ENCODE measurements at regions not wholly inside any gene's neighbourhood (a gene's known extent, or its start where the extent isn't known, plus 50 kb on each side); places are given as distances from the start of the nearest gene placed in this dataset.

- FAIRE-seq (no peak), DNase-seq (ENCODE audit: insufficient read length, low spot score) (no peak)
These were observed 195.2 kb downstream of the TRIM29 start for GRCh38 chr11:119942583-119943297.

GRCh38 chr11:119941636-119942411, 196.1 kb downstream of the TRIM29 start:
- DNase-seq (ENCODE audit: insufficient read length, low spot score) = no peak
- no peak for FAIRE-seq

GRCh38 chr11:119941171-119941570, 196.7 kb downstream of the TRIM29 start:
- FAIRE-seq (no peak), DNase-seq (ENCODE audit: insufficient read length, low spot score) (no peak)

- FAIRE-seq (no peak), DNase-seq (ENCODE audit: insufficient read length, low spot score) (no peak)
These were observed 197.4 kb downstream of the TRIM29 start for GRCh38 chr11:119940401-119940976.

GRCh38 chr11:119937412-119937811, 200.5 kb downstream of the TRIM29 start:
- FAIRE-seq (no peak), DNase-seq (ENCODE audit: insufficient read length, low spot score) (no peak)

- DNase-seq (ENCODE audit: insufficient read length, low spot score) = no peak
- FAIRE-seq = no peak
These were observed 201.5 kb downstream of the TRIM29 start for GRCh38 chr11:119936426-119936825.

GRCh38 chr11:119935349-119935925, 202.5 kb downstream of the TRIM29 start:
- DNase-seq (ENCODE audit: insufficient read length, low spot score) (no peak), FAIRE-seq (no peak)

GRCh38 chr11:119934866-119935265, 203.0 kb downstream of the TRIM29 start:
- no peak for FAIRE-seq
- no peak for DNase-seq (ENCODE audit: insufficient read length, low spot score)

GRCh38 chr11:119934267-119934666, 203.6 kb downstream of the TRIM29 start:
- FAIRE-seq (no peak), DNase-seq (ENCODE audit: insufficient read length, low spot score) (no peak)

GRCh38 chr11:119933584-119933983, 204.3 kb downstream of the TRIM29 start:
- FAIRE-seq (no peak), DNase-seq (ENCODE audit: insufficient read length, low spot score) (no peak)

- DNase-seq (ENCODE audit: insufficient read length, low spot score) (no peak), FAIRE-seq (no peak)
These were observed 204.0 kb upstream of the NECTIN1 start for GRCh38 chr11:119932828-119933562.

- FAIRE-seq = no peak
- DNase-seq (ENCODE audit: insufficient read length, low spot score) = no peak
These were observed 199.0 kb upstream of the NECTIN1 start for GRCh38 chr11:119928047-119928446.

- no peak for FAIRE-seq
These were observed 195.0 kb upstream of the NECTIN1 start for GRCh38 chr11:119924017-119924416.

GRCh38 chr11:119921571-119921970, 192.6 kb upstream of the NECTIN1 start:
- DNase-seq (ENCODE audit: insufficient read length, low spot score) = no peak
- FAIRE-seq = no peak

More at GRCh38 chr11:119924017-119924416, 195.0 kb upstream of the NECTIN1 start:
- no peak for DNase-seq (ENCODE audit: insufficient read length, low spot score)

GRCh38 chr11:119920666-119921387, 191.8 kb upstream of the NECTIN1 start:
- no peak for FAIRE-seq
- no peak for DNase-seq (ENCODE audit: insufficient read length, low spot score)

GRCh38 chr11:119919656-119920055, 190.7 kb upstream of the NECTIN1 start:
- FAIRE-seq = no peak
- no peak for DNase-seq (ENCODE audit: insufficient read length, low spot score)

GRCh38 chr11:119918347-119918746, 189.3 kb upstream of the NECTIN1 start:
- no peak for FAIRE-seq

GRCh38 chr11:119916568-119916967, 187.6 kb upstream of the NECTIN1 start:
- no peak for DNase-seq (ENCODE audit: insufficient read length, low spot score)
- no peak for FAIRE-seq

More at GRCh38 chr11:119918347-119918746, 189.3 kb upstream of the NECTIN1 start:
- no peak for DNase-seq (ENCODE audit: insufficient read length, low spot score)

GRCh38 chr11:119912229-119912628, 183.2 kb upstream of the NECTIN1 start:
- no peak for FAIRE-seq
- DNase-seq (ENCODE audit: insufficient read length, low spot score) = no peak

GRCh38 chr11:119910650-119911049, 181.7 kb upstream of the NECTIN1 start:
- DNase-seq (ENCODE audit: insufficient read length, low spot score) = no peak
- no peak for FAIRE-seq
